Peyer's patch (tissue), 4 donors: ENCODE measurements at regions not wholly inside any gene's neighbourhood (a gene's known extent, or its start where the extent isn't known, plus 50 kb on each side); places are given as distances from the start of the nearest gene placed in this dataset.

Experiments used
- POLR2A ChIP-seq, 2 donors: fragments of 450-650 bp; IDR thresholded peaks; one replicate each; pipeline ENCODE4 v1.5.1; 2017; ENCODE audit warnings: antibody characterized with exemption in 2 of 2, mild to moderate bottlenecking in 2 of 2, moderate library complexity in 2 of 2
- TF ChIP-seq, protein P1 (sequence below), 6 experiments: fragments of 450-650 bp in 4 of 6; fragments of 200-600 bp in 2 of 6; sonication (generic) in 1 of 6; IDR thresholded peaks; one replicate each; pipeline ENCODE4 v1.5.1; 2017 to 2019; ENCODE audit warnings: antibody characterized with exemption in 6 of 6, mild to moderate bottlenecking in 3 of 6, moderate library complexity in 1 of 6

DNA sequence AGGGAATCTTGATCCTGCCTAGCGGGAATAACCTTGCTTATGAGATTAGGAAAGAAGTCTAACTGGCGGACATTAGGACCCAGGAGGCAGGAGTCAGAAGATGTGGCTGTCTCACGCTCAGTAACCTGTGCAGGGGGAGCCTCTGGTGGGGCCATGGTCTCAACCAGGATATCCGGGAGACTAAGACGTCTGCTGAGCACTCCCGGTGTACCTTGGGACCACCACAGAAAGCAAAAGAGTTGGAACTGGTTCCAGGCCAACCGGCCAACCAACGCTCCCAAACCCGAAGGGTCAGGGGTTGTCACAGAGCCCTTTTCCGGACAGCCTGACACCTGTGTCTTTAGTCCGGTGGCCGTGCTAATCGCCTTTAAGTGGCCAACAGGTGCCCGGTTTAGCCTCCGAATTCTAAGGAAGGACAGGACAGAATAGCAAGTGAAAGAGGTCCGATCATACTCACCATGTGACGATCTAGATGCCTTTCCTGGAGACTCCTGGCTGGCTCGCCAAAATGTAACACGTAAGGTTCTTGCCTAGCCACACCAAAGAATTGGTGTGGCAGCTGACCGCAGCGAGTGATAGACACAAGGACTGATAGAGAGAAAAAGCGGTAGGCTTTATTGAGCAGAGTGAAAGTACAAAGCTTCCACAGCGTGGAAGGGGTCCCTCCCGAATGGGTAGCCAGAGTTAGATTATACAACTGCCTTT, 103.9 kb upstream of the DIAPH3 start:
- TF ChIP-seq, protein P1, sequence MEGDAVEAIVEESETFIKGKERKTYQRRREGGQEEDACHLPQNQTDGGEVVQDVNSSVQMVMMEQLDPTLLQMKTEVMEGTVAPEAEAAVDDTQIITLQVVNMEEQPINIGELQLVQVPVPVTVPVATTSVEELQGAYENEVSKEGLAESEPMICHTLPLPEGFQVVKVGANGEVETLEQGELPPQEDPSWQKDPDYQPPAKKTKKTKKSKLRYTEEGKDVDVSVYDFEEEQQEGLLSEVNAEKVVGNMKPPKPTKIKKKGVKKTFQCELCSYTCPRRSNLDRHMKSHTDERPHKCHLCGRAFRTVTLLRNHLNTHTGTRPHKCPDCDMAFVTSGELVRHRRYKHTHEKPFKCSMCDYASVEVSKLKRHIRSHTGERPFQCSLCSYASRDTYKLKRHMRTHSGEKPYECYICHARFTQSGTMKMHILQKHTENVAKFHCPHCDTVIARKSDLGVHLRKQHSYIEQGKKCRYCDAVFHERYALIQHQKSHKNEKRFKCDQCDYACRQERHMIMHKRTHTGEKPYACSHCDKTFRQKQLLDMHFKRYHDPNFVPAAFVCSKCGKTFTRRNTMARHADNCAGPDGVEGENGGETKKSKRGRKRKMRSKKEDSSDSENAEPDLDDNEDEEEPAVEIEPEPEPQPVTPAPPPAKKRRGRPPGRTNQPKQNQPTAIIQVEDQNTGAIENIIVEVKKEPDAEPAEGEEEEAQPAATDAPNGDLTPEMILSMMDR (IDR thresholded peaks at IDR 0.05) = no peak
- TF ChIP-seq POLR2A (IDR thresholded peaks at IDR 0.05) = no peak
